EH (cell line): ENCODE measurements at regions not wholly inside any gene's neighbourhood (a gene's known extent, or its start where the extent isn't known, plus 50 kb on each side); places are given as distances from the start of the nearest gene placed in this dataset.
"Not testable (repeated sequence)": the region's sequence is repeated elsewhere in the genome, so short reads cannot be mapped to it uniquely, and the experiment has no call there.

Source experiments
- DNase-seq: peaks from one replicate; pipeline ENCODE4 v3.0.0-alpha.2; 2015; ENCODE audit warnings: low read depth

DNA sequence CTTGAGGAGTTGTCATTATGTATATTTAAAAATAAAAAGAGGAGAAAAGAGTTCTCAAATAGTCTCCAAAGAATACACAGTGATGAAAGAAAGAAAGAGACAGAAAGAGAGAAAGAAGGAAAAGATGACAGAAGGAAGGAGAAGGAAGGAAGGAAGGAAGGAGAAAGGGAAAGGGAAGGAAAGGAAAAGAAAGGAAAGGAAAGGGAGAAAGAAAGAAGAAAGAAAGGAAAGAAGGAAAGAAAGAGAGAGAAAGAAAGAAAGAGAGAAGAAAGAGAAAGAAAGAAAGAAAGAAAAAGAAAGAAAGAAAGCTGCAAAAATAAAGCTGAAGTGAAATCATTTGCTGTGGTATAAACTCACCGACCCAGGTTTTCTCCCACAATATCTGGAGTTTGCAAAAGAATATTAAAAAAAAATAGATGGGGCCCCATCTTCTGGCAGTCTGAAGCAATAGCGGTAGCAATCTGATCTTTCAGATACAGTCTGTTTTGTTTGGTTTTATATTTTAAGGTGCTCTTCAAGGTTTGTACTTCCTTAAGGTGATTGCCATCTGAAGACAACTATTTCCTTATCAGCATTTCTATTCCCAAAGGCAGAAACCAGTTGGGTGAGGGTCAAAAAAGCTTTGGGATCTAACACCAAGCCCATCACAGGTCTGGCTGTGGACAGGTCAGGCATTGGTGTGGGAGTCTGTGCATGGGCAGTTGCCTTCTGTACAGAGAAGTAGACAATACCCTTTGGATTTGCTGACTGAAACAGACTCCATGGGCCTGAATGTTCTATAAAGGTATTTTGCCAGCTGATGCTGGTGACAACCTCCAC lies 160.4 kb downstream of the CPEB2 start:
- peak; percentile 45 for DNase-seq

DNA sequence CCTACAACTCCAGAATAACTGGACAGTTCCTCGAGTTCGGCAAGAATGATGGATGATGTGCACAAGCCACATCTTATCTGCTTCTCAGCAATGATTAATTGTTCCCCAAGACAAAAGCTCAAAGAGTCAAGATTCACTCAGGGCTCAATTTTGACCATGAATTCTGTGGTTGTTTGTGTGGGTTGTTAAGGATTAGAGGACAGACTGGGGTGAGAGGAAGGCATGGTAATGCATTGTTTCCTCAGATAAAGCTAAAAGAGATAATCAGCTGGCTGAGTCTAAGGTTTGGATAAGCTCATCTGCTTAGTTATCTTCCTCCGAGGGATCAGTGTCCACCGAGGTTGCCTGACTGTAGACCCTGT lies 161.0 kb downstream of the CPEB2 start:
- no peak for DNase-seq

DNA sequence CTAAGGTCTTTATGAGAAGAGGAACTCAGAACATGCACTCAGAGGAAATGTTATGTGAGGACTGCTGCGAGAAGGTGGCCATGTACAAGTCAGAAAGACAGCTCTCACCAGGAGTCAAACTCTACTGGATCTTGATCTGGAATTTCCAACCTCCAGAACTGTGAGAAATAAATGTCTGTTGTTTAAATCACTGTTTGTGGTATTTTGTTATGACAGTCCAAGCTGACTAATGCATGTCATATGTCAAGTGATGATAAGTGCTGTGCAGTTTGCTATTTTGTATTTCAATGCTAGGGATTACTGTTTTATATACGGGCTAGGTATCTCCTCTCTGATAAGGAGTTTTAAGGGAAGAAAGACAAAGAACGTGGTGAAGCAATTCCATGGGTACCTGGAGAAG lies 162.3 kb downstream of the CPEB2 start:
- DNase-seq = peak; percentile 40

DNA sequence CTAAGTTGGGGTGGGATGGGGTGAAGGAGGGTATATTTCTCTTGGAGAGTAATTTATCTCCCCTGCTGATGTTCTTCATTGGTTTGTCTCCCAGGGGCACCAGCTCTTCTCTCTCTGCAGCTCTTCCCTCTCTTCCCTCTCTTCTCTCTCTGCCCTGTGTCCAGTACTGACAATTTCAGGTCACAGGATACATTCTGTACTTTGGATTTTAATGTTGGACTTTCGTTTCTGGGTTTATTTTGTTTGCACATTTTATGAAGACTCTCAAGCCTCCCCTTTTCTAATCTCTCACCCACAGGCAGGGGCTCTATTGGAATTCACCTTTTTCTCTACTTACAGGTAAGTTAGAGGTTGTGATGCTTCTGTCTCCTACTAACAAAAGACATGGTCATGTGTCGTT lies 165.5 kb downstream of the CPEB2 start:
- DNase-seq = no peak

DNA sequence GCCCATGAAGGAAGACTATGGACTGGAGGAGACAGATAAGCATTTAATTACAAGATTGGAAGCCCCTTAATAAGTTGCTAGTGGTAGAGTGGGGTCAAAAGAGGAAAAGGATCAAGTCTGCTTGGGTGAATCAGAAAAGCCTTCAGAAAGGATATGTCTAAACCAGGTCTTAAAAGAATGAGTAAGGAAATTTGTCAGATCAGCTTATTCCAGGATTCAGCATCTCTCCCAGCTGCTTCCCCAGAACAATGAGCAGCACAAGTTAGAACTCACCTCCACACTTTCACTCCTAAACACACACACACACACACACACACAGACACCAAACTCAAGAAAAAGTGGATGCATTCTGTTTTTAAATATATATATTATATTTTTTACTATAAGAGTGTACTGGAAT lies 166.5 kb downstream of the CPEB2 start:
- DNase-seq = no peak

DNA sequence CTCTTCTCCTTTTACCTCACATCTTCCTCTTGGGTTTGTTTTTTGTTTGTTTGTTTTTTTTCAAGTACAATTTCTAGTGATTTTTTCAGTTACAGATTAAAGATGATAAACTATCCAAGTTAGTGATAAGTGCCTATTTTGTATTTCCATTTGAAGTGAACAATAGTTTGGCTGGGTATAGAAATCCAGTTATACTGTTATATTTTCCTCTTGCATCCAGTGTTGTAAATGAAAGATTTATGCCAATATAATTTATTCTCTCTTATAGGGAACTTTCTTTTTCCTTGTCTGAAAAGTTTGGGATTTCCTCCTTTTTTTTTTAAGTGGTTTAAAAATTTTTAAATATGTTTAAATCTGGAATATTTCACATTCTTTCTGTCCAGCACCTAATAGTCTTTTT lies 169.4 kb downstream of the CPEB2 start:
- DNase-seq = no peak

DNA sequence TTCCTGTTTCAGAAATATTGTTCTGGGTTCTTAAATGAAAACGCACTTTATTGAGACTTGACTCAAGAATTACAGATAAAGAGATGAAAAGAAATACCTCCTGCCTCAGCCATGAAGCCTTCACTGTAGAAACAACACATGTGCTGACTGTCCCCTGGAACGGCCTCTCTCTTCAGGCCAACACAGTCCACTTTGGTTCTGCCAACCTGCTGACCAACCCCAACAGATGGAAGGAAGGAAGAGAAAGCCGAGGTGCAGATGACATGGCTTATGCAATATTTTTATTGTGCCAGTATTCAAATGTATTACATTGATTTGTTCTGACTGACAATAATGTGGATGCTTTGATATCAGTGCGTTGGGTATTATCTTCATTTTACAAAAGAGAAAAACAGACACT lies 171.0 kb downstream of the CPEB2 start:
- DNase-seq = no peak

DNA sequence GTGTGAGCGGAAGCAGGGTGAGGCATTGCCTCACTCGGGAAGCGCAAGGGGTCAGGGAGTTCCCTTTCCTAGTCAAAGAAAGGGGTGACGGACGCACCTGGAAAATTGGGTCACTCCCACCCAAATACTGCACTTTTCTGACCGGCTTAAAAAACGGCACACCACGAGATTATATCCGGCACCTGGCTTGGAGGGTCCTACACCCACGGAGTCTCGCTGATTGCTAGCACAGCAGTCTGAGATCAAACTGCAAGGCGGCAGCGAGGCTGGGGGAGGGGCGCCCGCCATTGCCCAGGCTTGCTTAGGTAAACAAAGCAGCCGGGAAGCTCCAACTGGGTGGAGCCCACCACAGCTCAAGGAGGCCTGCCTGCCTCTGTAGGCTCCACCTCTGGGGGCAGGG lies 171.9 kb downstream of the CPEB2 start:
- not testable (repeated sequence) for DNase-seq

DNA sequence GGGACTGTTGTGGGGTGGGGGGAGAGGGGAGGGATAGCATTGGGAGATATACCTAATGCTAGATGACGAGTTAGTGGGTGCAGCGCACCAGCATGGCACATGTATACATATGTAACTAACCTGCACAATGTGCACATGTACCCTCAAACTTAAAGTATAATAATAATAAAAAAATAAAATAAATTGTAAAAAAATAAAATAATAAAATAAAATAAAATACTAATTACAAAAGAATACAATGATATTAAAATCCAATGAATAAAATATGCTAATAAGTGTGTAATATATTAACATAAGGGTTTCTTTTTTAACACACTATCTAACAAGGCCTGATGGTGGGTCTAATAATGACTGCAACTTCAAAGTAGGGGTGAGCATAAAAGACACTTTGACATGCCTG lies 177.6 kb downstream of the CPEB2 start:
- not testable (repeated sequence) for DNase-seq

DNA sequence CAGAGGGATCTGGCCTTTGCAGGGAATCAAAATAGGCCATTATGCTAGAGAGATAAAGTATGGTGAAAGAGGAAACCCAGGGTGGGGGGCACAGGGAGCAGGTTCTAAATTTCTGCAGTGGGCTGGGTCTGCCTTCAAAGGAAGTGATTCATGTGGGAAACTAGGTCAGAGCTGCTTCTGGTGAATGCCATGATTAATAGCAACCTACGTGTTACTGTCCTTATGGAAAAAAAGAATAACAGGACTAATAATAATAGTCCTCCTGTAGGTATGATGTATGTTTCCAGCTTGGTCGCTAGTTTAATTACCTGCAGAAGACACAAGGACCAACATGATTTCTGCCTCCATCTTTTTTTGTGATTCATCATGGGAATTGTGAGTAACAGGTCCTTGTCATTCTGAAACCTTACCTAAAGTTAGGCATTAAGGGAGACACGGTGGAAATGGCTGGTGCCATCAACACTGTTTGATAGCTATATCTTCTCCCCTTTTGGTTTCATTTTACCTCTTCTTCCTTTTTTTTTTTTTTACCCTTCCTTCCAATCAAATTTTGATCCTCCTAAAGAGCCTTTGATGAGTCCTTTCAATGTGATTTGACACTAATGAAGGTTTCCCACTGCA lies 180.4 kb downstream of the CPEB2 start:
- DNase-seq = no peak

DNA sequence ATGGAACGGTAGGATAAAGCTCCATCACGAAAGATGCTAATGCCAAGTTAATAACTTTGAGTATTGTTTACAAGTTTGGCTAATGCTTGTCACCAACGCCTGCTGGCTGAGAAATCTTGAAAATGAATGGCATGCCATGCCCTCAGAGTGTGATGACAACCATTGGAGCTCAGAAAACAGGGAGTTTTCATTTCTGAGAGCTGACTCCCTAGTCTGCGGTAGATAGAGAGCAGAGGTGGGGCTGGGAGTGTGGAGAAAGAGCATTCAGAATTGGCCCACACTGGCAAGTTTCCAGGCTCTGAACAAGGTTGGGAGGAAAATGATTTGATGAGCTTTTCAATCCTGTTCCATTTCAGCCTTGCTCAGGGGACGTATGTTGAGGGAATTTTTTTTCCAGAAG lies 183.9 kb downstream of the CPEB2 start:
- peak; percentile 1 for DNase-seq

DNA sequence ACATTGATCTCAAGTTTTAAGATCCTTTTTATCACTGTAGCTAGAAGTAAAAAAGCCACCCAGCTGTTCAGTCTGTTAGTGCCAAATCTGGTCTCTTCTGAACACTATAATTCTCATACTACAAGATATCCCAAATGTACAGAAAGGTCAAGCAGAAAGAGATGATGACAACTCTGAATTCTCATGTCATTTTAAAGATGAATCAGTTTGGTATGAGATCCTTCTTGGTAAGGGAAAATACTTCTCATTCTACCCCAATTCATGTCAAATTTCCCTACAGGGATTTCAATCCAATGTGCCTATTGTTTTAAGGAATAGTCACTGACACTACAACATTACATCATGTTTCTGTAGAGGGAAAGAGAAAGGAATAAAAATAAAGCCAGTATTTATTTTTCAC lies 184.5 kb downstream of the CPEB2 start:
- DNase-seq = no peak

DNA sequence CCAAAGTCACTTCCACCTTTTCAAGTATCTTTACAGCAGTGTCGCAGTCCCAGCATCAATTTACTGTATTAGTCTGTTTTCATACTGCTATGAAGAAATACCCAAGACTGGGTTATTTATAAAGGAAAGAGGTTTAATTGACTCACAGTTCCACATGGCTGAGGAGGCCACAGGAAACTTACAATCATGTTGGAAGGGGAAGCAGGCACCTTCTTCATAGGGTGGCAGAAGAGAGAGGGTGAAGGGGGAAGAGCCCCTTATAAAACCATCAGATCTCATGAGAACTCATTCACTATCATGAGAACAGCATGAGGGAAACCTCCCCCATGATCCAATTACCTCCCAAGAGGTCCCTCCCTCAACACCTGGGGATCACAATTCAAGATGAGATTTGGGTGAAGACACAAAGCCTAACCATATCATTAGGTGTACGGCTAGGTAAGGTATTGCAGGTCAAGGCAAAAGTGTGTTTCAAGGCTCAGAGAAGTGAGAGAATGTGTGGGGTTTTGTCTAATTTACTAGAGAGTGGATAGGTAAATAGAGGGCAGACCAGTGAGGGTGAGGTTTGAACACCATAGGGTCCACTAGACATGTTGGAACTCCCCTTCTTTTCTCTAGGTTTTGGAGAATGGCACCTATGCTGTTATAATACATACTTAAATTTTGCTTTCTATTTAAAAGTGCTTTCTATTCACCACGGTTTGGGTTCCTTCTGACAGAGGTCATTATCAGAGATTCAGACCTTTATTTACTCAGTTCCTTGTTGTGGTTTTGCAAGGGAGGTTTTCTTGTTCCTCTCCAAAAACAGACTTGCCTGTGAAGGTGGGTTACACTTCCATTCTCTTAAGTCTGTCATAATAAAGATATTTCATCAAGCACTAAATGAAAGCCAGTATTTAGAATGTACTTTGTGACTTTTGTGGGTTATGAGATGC lies 186.6 kb downstream of the CPEB2 start:
- DNase-seq = no peak

DNA sequence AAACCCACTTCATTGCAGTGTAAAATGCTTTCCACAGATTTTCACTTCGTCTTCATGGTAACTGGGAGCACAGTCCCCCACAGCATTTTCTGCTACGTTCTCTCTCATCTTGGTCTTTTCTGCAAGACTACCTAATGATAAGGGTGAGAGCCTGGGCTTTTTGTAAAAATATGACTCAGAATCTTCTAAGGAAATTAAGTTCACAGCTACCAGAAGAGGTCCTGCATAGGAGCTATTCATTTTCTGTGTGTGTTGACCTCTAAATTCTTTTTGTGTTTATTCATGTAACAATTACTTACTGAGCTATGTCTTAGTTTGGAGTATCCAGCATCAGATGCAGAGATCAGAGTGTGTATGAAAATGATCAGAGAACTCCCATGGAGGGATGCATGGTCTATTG lies 192.2 kb downstream of the CPEB2 start:
- peak; percentile 7 for DNase-seq

DNA sequence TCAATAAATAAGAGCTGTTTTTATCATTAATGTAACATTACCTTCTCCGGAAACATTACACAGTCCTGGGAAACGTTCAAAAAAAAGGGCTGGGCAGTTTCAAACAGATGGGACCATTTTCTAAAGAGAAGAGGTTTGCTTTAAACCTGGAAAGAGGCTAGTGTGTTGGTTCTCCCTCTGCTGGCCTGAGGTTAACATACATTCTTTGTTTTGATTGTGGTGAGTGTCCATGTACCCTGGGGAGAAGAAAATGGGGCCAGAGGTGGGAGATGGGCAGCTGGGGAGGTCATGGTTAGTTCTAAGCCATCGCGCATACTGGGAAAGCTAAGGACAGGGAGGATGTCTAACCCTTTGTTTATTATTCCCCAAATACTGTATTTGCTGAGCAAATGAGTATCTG lies 194.7 kb downstream of the CPEB2 start:
- peak; percentile 15 for DNase-seq

DNA sequence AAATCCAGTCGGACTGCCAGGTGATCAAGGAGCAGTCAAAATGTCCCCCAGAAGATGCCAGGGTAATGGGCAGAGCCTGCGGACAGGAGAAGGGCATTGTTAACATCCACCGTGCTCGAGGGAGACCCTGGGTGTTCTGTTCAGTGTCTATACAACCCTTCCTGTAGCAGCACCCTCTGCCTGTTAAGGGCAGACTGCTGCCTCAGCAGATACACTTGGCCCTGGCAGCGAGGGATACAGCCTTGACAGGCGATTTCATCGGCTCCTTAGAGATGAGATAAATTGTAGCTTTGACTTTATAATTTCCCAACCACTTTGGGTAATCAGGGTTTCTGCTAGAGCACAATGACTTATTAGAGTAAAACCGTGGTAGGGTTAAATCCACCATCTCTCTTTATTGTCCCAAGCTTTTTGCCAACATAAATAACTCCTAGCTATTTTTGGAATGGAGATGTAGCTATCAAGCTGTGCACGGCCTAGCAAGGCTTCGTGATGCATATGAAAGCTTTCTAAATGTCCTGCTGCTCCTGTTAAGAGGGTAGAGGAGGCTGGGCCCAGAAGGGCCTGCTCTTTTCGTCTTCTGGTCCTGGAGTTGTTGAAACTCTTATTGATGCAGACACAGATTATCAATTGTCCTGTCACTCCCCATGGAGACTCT lies 195.9 kb downstream of the CPEB2 start:
- DNase-seq = peak; percentile 53

DNA sequence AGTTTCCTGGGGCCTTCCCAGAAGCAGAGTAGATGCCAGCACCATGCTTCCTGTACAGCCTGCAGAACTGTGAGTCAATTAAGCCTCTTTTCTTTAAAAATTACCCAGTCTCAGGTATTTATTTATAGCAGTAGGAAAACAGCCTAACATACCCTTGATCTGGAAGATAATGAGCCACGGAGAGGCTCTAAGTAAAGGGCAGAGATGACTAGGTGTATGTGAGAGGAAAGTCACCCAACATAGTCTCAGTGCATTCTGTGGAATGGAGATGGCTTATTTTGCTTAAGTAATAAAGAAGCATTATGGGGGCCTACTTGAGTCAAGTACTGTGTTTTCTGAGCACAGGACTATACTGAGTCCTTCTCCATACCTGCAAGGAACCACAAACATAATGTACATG lies 199.5 kb downstream of the CPEB2 start:
- no peak for DNase-seq

DNA sequence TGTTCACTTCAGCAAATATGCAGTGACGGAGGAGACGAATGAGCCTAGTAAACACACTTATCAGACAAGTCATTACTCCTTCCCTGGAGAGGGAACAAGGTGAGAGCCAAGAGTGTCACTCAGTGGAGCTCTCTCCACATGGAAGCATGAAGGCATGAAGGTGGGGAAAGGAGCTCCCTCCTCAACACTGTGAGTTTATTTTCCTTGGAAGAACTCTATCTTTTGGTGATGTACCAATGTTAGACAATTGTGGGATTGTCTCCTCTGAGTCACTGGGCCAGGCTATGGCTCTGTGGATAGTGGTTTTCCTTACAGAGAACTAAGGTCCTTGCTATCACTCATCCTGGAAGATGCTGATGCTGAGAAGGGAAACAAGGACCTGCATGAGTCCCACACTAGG lies 200.2 kb downstream of the CPEB2 start:
- no peak for DNase-seq

DNA sequence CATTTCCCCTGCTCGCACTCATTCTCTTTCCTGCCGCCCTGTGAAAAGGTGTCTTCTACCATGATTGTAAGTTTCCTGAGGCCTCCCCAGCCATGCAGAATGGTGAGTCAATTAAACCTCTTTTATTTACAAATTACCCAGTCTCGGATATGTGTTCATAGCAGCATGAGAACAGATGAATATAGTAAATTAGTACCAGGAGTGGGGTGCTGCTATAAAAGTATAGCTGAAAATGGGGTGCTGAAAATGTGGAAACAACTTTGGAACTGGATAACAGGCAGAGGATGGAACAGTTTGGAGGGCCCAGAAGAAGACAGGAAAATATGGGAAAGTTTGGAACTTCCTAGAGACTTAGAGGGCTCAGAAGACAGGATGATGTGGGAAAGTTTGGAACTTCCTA lies 204.2 kb downstream of the CPEB2 start:
- not testable (repeated sequence) for DNase-seq

DNA sequence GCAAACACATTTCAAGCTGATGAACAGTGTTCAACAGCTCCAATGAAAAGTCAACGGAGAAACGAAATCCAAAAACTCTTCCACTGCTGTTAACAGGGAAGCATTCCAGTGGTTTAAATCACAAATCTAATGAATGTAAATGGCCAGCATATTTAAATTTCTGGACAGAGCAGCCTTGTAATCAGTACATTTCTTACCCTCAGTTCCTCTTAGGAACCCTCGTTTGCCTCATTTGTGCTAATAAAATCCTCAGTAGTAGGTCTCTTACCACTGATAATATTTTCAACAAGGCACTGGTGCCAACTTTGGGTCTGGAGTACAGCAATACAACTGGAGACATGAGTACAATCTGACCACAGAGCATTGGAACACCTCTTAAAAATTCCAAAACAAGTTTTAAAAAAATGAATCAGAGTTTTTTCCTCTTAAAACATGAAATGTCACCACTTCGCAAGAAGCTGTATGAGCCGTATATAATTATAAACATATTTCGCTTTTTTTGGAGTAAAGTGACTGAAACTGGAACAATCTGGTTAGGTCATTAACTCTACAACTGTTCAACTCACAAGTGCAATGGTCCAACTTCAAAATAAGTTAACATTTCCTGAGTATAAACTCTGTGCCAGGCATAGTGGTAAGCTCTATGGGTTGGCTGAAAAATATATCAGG lies 211.2 kb downstream of the CPEB2 start:
- DNase-seq = peak; percentile 11

DNA sequence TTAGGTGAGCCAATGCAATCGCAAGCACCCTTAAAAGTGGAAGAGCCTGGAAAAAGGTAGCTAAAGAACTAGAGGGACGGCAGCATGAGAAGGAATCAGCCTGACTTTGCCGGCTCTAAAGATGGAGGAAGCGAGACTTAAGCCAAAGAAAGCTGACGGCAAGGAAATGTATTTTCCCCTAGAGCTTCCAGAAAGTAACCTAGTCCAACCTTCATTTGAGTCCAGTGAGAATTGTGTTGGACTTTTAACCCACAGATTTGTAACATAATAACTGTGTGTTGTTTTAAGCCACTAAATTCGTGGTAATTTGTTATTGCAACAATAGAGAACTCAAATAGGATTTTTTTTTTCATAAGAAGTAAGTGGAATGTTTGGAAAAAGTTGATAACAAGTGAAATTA lies 212.7 kb upstream of the C1QTNF7 start:
- no peak for DNase-seq

DNA sequence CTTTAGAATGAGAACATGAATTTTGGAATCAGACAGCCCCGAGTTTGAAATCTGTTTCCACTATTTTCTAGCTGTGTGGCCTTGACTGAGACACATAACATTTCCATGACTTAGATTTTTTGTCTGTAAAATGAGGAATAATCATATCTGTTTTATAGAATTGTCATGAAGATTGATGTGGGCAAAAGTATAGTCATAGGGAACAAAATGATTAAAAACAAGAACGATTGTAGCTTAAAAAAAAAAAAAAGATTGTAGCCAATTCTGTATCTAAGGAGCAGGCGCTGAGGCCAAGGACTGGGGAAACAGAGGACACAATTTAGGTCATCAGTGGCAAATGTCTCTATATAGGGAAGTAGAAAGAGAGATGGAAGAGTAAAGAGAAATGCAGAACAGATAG lies 201.6 kb upstream of the C1QTNF7 start:
- DNase-seq = no peak
